H9 (cell line): ENCODE measurements at regions not wholly inside any gene's neighbourhood (a gene's known extent, or its start where the extent isn't known, plus 50 kb on each side); places are given as distances from the start of the nearest gene placed in this dataset.
A peak's percentile ranks its signal among the peaks of the same experiment; 100 is the strongest.

ENCODE experiments used
- DNase-seq: peaks from one replicate; pipeline ENCODE4 v3.0.0-alpha.2; 2017
- H2AFZ ChIP-seq: one replicate; pipeline ENCODE4 v1.6.1; 2013; ENCODE audit warnings: mild to moderate bottlenecking, low read length, control low read depth, moderate library complexity
- H2AK5ac ChIP-seq: 2 replicates; pipeline ENCODE4 v1.6.1; 2013; ENCODE audit warnings: low read length, control low read depth, mixed read lengths; ENCODE audit not compliant: insufficient read length
- H2BK120ac ChIP-seq: one replicate; pipeline ENCODE4 v1.6.1; 2013; ENCODE audit warnings: low read depth, mild to moderate bottlenecking, low read length, control low read depth, inconsistent platforms; ENCODE audit not compliant: poor library complexity, severe bottlenecking
- H2BK12ac ChIP-seq: 2 replicates; pipeline ENCODE4 v1.6.1; 2013; ENCODE audit warnings: low read length, control low read depth, mixed read lengths, low read depth; ENCODE audit not compliant: insufficient read length
- H2BK15ac ChIP-seq: 2 replicates; pipeline ENCODE4 v1.6.1; 2013; ENCODE audit warnings: low read depth, low read length, control low read depth
- H2BK20ac ChIP-seq: one replicate; pipeline ENCODE4 v1.6.1; 2013; ENCODE audit warnings: low read depth, mild to moderate bottlenecking, low read length, control low read depth, inconsistent platforms; ENCODE audit not compliant: poor library complexity, severe bottlenecking
- H2BK5ac ChIP-seq: 2 replicates; pipeline ENCODE4 v1.6.1; 2013; ENCODE audit warnings: low read length, control low read depth, mixed read lengths; ENCODE audit not compliant: insufficient read length
- H3K14ac ChIP-seq: 2 replicates; pipeline ENCODE4 v1.6.1; 2013; ENCODE audit warnings: low read length, control low read depth; ENCODE audit not compliant: insufficient read depth
- H3K18ac ChIP-seq: 2 replicates; pipeline ENCODE4 v1.6.1; 2013; ENCODE audit warnings: low read depth, mild to moderate bottlenecking, mixed read lengths, low read length, control low read depth; ENCODE audit not compliant: insufficient read length
- H3K23ac ChIP-seq: 2 replicates; pipeline ENCODE4 v1.6.1; 2013; ENCODE audit warnings: low read length, control low read depth, mixed read lengths, low read depth; ENCODE audit not compliant: insufficient read length
- H3K23me2 ChIP-seq: 2 replicates; pipeline ENCODE4 v1.6.1; 2013; ENCODE audit warnings: low read depth, mild to moderate bottlenecking, mixed read lengths, low read length, control low read depth; ENCODE audit not compliant: insufficient read length, poor library complexity, severe bottlenecking
- H3K27ac ChIP-seq: 2 replicates; pipeline ENCODE4 v1.5.1; 2013; ENCODE audit warnings: low read length, control low read depth, mixed read lengths, low read depth; ENCODE audit not compliant: insufficient read length
- H3K27me3 ChIP-seq: 2 replicates; pipeline ENCODE4 v1.6.1; 2013; ENCODE audit warnings: low read length, control low read depth, inconsistent platforms; ENCODE audit not compliant: insufficient read depth
- H3K4ac ChIP-seq: 2 replicates; pipeline ENCODE4 v1.6.1; 2013; ENCODE audit warnings: low read depth, mild to moderate bottlenecking, control low read depth, inconsistent platforms, low read length, moderate library complexity
- H3K4me1 ChIP-seq: 2 replicates; pipeline ENCODE4 v1.6.1; 2013; ENCODE audit warnings: low read length, control low read depth, inconsistent platforms; ENCODE audit not compliant: insufficient read depth
- H3K4me2 ChIP-seq: 2 replicates; pipeline ENCODE4 v1.6.1; 2013; ENCODE audit warnings: low read length, control low read depth, mixed read lengths; ENCODE audit not compliant: insufficient read length, insufficient read depth
- H3K56ac ChIP-seq: 2 replicates; pipeline ENCODE4 v1.6.1; 2013; ENCODE audit warnings: low read depth, mild to moderate bottlenecking, mixed read lengths, low read length, control low read depth; ENCODE audit not compliant: insufficient read length
- H3K79me1 ChIP-seq: 2 replicates; pipeline ENCODE4 v1.6.1; 2013; ENCODE audit warnings: low read depth, mild to moderate bottlenecking, moderate library complexity, low read length, control low read depth, inconsistent platforms; ENCODE audit not compliant: insufficient read depth, poor library complexity, severe bottlenecking
- H3K79me2 ChIP-seq: 2 replicates; pipeline ENCODE4 v1.6.1; 2013; ENCODE audit warnings: low read length, control low read depth, inconsistent platforms; ENCODE audit not compliant: insufficient read depth
- H3K9ac ChIP-seq: 2 replicates; pipeline ENCODE4 v1.6.1; 2013; ENCODE audit warnings: low read length, control low read depth, mixed read lengths; ENCODE audit not compliant: insufficient read length; ENCODE audit errors: extremely low read depth
- H3K9me3 ChIP-seq: one replicate; pipeline ENCODE4 v1.6.1; 2013; ENCODE audit warnings: low read depth, low read length, inconsistent platforms; ENCODE audit not compliant: control insufficient read depth
- H3T11ph ChIP-seq: one replicate; pipeline ENCODE4 v1.6.1; 2013; ENCODE audit warnings: mild to moderate bottlenecking, low read length, control low read depth, inconsistent platforms
- H4K20me1 ChIP-seq: one replicate; pipeline ENCODE4 v1.6.1; 2013; ENCODE audit not compliant: control insufficient read depth, insufficient read length, insufficient read depth
- H4K5ac ChIP-seq: 2 replicates; pipeline ENCODE4 v1.6.1; 2013; ENCODE audit warnings: low read depth, mild to moderate bottlenecking, mixed read lengths, low read length, control low read depth; ENCODE audit not compliant: insufficient read length
- H4K8ac ChIP-seq: replicated peaks from 2 replicates; pipeline ENCODE4 v1.6.1; 2013; ENCODE audit warnings: low read length, control low read depth, mixed read lengths, low read depth; ENCODE audit not compliant: insufficient read length
- H4K91ac ChIP-seq: 2 replicates; pipeline ENCODE4 v1.6.1; 2013; ENCODE audit warnings: low read depth, mild to moderate bottlenecking, moderate library complexity, mixed read lengths, low read length, control low read depth; ENCODE audit not compliant: insufficient read length
- H3K27ac Mint-ChIP-seq, 3 experiments: 2 replicates in 2 of 3; 3 replicates in 1 of 3; pipeline ENCODE4 v1.8.0; 2020 to 2021; ENCODE audit warnings: mixed read lengths in 3 of 3, mild to moderate bottlenecking in 1 of 3, moderate library complexity in 1 of 3
- H3K27me3 Mint-ChIP-seq: 2 replicates; pipeline ENCODE4 v1.8.0; 2021; ENCODE audit warnings: low read depth, mild to moderate bottlenecking, moderate library complexity, mixed read lengths
- H3K36me3 Mint-ChIP-seq, 3 experiments: 2 replicates in 2 of 3; 3 replicates in 1 of 3; pipeline ENCODE4 v1.8.0; 2020 to 2021; ENCODE audit warnings: low read depth in 3 of 3, mixed read lengths in 3 of 3; ENCODE audit not compliant: insufficient read depth in 1 of 3
- H3K4me1 Mint-ChIP-seq, 2 experiments: 2 replicates each; pipeline ENCODE4 v1.8.0; 2020; ENCODE audit warnings: mixed read lengths in 2 of 2
- H3K4me3 Mint-ChIP-seq, 2 experiments: 2 replicates in 1 of 2; 3 replicates in 1 of 2; pipeline ENCODE4 v1.8.0; 2020 to 2021; ENCODE audit warnings: mild to moderate bottlenecking in 2 of 2, mixed read lengths in 2 of 2, moderate library complexity in 1 of 2
- H3K9me3 Mint-ChIP-seq, 2 experiments: 2 replicates in 1 of 2; 3 replicates in 1 of 2; pipeline ENCODE4 v1.8.0; 2020; ENCODE audit warnings: mild to moderate bottlenecking in 2 of 2, mixed read lengths in 2 of 2, moderate library complexity in 1 of 2
- CTCF ChIP-seq: fragments of 200-600 bp; sonication (generic); conservative IDR thresholded peaks from 3 replicates; pipeline ENCODE4 v1.8.0; 2021; ENCODE audit warnings: antibody characterized with exemption, mild to moderate bottlenecking
- WGBS: extraction: QIAGEN DNeasy Blood & Tissue Kit; methylation state at CpG from one replicate; pipeline ENCODE4 v1.1.7; 2013; ENCODE audit warnings: missing lambda C conversion rate, low lambda C conversion rate, mixed read lengths; ENCODE audit not compliant: insufficient read length; ENCODE audit errors: extremely low coverage; 5-methylcytosine and 5-hydroxymethylcytosine counted together

- H4K5ac ChIP-seq = no peak overlapping the region
- H2BK120ac ChIP-seq = no peak overlapping the region
- WGBS = no CpG with 5 or more reads among the region's 7 CpGs
- H4K20me1 ChIP-seq = no peaks in the 10 kb centered on the region
- no peaks in the 10 kb centered on the region for H3K79me2 ChIP-seq
- H3T11ph ChIP-seq = no peak overlapping the region
- no peaks in the 10 kb centered on the region for H3K36me3 Mint-ChIP-seq
- H3K9ac ChIP-seq = no peak overlapping the region
- peaks cover 15 to 33% of the 10 kb centered on the region in 2 experiments for H3K4me1 Mint-ChIP-seq
- H3K9me3 ChIP-seq = no peaks in the 10 kb centered on the region
- no peaks in the 10 kb centered on the region for H3K27me3 ChIP-seq
- no peak overlapping the region for H3K27ac ChIP-seq
- H3K23ac ChIP-seq = no peak overlapping the region
- H2BK20ac ChIP-seq = no peak overlapping the region
- DNase-seq = no peak
- H3K9me3 Mint-ChIP-seq = no peaks in the 10 kb centered on the region
- H3K14ac ChIP-seq = no peak overlapping the region
- H3K4me1 ChIP-seq = 0 out of 2 replicates have a peak, but pooled peaks cover 3% of the 10 kb centered on the region
- H3K79me1 ChIP-seq = no peaks in the 10 kb centered on the region
- H3K4ac ChIP-seq = no peak overlapping the region
- H2BK5ac ChIP-seq = no peak overlapping the region
- no peak overlapping the region for H3K18ac ChIP-seq
- no peak overlapping the region for H3K4me3 Mint-ChIP-seq
- H2AFZ ChIP-seq = no peak overlapping the region
- no peaks in the 10 kb centered on the region for H3K23me2 ChIP-seq
- no peak overlapping the region for H2BK12ac ChIP-seq
- no peak overlapping the region for H2AK5ac ChIP-seq
- no peak for TF ChIP-seq CTCF
- peak overlapping the region in 1 of 3 experiments; percentile 8; a peak in 2 of 7 replicates for H3K27ac Mint-ChIP-seq
- no peak overlapping the region for H4K8ac ChIP-seq
- H2BK15ac ChIP-seq = no peak overlapping the region
- H3K56ac ChIP-seq = no peak overlapping the region
- H4K91ac ChIP-seq = no peak overlapping the region
- peaks cover 13% of the 10 kb centered on the region for H3K27me3 Mint-ChIP-seq
- H3K4me2 ChIP-seq = no peak overlapping the region
Measured at GRCh38 chr1:36594023-36594422, 111.3 kb upstream of the CSF3R start.
